Mesodermal cell (in vitro differentiated cells): ENCODE measurements at regions not wholly inside any gene's neighbourhood (a gene's known extent, or its start where the extent isn't known, plus 50 kb on each side); places are given as distances from the start of the nearest gene placed in this dataset.

Experiments used
- H3K27ac ChIP-seq: 2 replicates; pipeline ENCODE4 v1.7.0; 2013; ENCODE audit warnings: mild to moderate bottlenecking, low read depth, low read length, moderate library complexity; ENCODE audit not compliant: severe bottlenecking
- H3K36me3 ChIP-seq: 2 replicates; pipeline ENCODE4 v1.7.1; 2013; ENCODE audit warnings: mild to moderate bottlenecking, low read length, moderate library complexity; ENCODE audit not compliant: control insufficient read depth, insufficient read depth
- H3K4me1 ChIP-seq: one replicate; pipeline ENCODE4 v1.7.1; 2013; ENCODE audit warnings: mild to moderate bottlenecking, low read length; ENCODE audit not compliant: insufficient read depth, control insufficient read depth, poor library complexity, severe bottlenecking
- H3K4me3 ChIP-seq: 2 replicates; pipeline ENCODE4 v1.7.0; 2013; ENCODE audit warnings: low read length, control low read depth, mild to moderate bottlenecking; ENCODE audit not compliant: insufficient read depth, poor library complexity, severe bottlenecking; ENCODE audit errors: extremely low read depth
- H3K9me3 ChIP-seq: 2 replicates; pipeline ENCODE4 v1.7.1; 2013; ENCODE audit warnings: mild to moderate bottlenecking, low read length, moderate library complexity; ENCODE audit not compliant: control insufficient read depth
- WGBS, 2 experiments: methylation state at CpG; one replicate each; pipeline ENCODE4 v1.1.5; 2013; ENCODE audit warnings: missing lambda C conversion rate in 2 of 2; ENCODE audit not compliant: insufficient coverage in 2 of 2; 5-methylcytosine and 5-hydroxymethylcytosine counted together

DNA sequence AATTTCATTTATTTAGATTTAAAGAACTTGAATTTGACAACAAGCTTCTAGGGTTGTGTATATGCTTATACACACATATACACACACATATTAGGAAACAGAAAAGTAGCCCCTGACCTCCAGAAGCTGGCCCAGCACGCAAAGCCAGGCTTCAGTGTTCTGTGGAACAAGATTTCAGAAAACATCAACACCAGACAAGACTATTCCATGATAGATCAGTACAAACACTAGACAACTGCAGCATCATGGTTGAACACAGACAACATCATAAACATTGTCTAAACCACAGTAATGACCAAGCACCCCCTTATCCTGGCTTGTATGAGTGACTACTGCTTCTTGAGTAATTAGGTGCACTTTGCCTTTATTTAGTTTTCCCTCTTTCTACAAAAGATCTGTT is 457.6 kb downstream of the TMEM182 start:
- no peak overlapping the region for H3K27ac ChIP-seq
- no peaks in the 10 kb centered on the region for H3K4me1 ChIP-seq
- H3K4me3 ChIP-seq: no peak overlapping the region
- WGBS, 2 experiments: 86% methylated on average over 1 of the region's 1 CpG; no CpG with 5 or more reads in 1 of the 2 experiments
- no peaks in the 10 kb centered on the region for H3K9me3 ChIP-seq
- H3K36me3 ChIP-seq: no peaks in the 10 kb centered on the region

DNA sequence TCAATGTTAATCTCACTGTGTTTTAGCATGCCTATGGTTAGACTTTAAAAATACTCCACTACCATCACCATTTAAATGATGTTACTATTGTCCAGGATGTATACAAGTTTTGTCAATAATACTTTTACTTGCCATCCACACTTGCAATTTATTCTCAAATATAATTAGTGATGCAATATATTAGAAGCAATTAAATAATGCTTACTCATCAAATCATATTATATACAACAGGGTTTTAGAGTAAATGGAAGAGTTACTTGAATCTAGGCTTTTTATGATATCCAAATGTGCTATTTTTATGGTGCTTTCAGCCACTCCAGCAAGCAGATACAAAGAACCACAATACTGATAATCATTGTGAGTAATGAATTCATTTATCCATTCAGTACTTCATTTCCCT is 461.1 kb downstream of the TMEM182 start:
- no peak overlapping the region for H3K27ac ChIP-seq
- no peaks in the 10 kb centered on the region for H3K4me1 ChIP-seq
- H3K36me3 ChIP-seq: no peaks in the 10 kb centered on the region
- H3K9me3 ChIP-seq: no peaks in the 10 kb centered on the region
- H3K4me3 ChIP-seq: no peak overlapping the region

DNA sequence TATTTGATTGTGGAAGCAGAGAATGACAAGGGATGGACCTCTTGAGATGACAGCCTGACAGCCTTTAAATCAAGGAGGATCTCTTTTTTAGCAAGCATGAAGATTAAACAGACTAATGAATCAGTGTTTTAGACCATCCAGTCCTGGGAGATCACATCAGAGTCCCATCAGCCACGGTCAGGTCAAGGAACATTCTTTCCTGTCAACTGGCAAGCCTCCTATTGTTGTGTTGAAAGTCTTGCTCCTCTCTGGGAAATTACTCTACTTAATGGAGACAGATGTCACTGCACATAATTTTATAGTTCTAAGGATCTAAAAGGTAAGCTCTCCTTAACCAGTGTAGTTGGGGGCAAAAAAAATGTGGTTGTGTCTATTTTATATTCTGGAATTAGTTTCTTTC is 469.0 kb downstream of the TMEM182 start:
- no peak overlapping the region for H3K4me3 ChIP-seq
- H3K27ac ChIP-seq: no peak overlapping the region
- 60 to 67% methylated on average over 1 of the region's 1 CpG for WGBS, 2 experiments
- H3K36me3 ChIP-seq: no peaks in the 10 kb centered on the region
- no peaks in the 10 kb centered on the region for H3K4me1 ChIP-seq
- no peaks in the 10 kb centered on the region for H3K9me3 ChIP-seq

DNA sequence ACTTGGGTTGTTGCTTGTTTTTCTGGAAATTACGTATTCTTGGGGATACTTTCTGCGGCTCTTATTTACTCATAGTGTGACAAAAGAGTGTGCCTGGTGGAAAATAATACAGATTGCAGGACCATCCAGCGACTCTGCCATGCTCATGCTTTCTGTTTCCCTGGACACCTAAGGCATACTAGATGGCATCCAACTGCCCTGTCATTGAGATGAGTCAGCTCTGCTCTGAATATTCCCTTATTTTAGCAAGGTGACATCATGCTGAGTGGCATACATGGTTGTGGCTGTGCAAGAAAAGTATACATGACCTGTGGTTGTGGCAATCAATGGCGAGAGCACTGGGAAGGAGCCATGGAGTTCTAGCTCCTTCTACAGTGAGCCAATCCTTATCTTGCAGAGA is 471.0 kb downstream of the TMEM182 start:
- Histone ChIP-seq H3K9me3 (no peaks in the 10 kb centered on the region), H3K36me3 (no peaks in the 10 kb centered on the region), H3K4me3 (no peak overlapping the region), H3K27ac (no peak overlapping the region), H3K4me1 (no peaks in the 10 kb centered on the region)
- WGBS, 2 experiments: 93 to 100% methylated on average over 2 to 3 of the region's 4 CpGs

DNA sequence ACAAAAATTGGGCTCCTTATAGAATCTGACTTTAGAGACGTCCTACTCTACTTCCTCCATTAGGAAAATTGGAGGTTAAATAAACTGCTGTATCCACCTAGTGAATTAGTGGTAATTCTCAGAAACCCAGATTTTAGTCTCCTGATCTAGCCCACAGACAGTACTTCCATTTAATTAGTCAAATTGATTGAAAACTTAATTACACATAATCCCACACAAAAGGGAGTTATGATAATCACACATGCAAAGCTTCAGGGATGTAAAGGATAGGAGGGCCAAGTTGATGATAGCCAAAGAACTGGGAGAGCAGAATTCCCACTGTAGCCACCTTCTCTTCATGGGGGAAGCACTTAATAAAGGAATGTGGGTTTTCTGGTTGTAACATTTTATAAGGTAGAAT is 471.9 kb downstream of the TMEM182 start:
- H3K4me3 ChIP-seq: no peak overlapping the region
- H3K36me3 ChIP-seq: no peaks in the 10 kb centered on the region
- H3K4me1 ChIP-seq: no peaks in the 10 kb centered on the region
- no peak overlapping the region for H3K27ac ChIP-seq
- WGBS, 2 experiments: no CpG with 5 or more reads among the region's 1 CpG
- no peaks in the 10 kb centered on the region for H3K9me3 ChIP-seq

DNA sequence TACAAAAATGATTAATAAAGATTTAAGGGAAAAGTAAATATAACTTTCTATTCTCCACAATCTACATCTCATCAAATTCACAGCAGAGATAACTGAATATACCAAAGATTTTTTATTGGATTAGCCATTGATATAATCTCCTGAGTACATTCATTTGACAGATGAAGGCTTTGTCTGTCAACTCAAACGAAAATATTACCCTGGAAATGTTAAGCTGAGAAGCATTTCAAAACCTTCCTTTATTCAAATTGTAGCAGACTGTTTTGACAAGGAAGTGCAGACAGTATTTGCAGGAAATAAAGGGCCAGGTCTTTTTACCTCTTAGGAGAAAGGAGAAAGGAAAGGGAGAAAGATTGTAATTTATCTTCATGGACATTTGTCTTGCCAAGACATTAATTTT is 473.5 kb downstream of the TMEM182 start:
- Histone ChIP-seq H3K4me3 (no peak overlapping the region), H3K9me3 (no peaks in the 10 kb centered on the region), H3K4me1 (no peaks in the 10 kb centered on the region), H3K36me3 (no peaks in the 10 kb centered on the region), H3K27ac (no peak overlapping the region)
- 80% methylated on average over 1 of the region's 1 CpG; no CpG with 5 or more reads in 1 of the 2 experiments for WGBS, 2 experiments

DNA sequence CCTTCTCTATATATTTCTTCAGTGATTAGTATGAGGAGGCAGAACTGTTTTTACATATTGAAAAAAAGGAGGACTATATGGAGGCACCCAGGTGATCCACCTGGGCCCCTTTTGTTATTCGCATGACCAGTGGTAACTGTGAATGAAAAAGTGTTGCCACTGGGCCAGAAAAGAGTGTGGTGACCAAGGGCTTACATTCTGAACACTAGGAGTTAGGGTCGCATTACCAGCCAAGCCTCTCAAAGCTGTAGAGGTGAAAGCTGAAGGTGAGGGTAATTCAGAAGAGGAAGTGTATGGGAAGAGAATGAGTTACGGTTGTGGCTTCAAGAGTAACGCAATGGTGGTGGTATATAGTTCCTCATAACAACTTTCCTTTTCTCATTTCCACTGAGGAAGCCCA is 487.6 kb downstream of the TMEM182 start:
- H3K4me1 ChIP-seq: no peaks in the 10 kb centered on the region
- H3K9me3 ChIP-seq: no peaks in the 10 kb centered on the region
- H3K36me3 ChIP-seq: no peaks in the 10 kb centered on the region
- 83 to 95% methylated on average over 2 of the region's 4 CpGs for WGBS, 2 experiments
- H3K4me3 ChIP-seq: no peak overlapping the region
- no peak overlapping the region for H3K27ac ChIP-seq

DNA sequence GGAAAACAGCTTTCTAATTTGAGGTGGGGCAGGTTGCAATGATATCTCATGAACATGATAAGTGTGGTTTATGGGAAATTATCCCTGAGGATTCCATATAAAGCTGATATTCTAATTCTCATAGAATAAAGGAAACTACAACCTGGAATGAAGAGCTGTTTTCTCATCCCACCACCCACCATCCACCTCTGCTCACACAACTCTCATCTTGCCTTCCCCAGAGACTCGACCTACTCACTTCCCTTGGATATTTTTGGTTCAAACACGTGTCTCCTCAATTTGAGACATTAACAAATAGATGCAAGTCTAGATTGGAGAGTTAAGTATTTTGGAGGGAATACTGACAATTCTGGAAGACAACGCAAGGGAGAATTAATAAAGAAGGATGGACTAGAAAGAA is 490.9 kb downstream of the TMEM182 start:
- Histone ChIP-seq H3K4me1 (no peaks in the 10 kb centered on the region), H3K9me3 (no peaks in the 10 kb centered on the region), H3K36me3 (no peaks in the 10 kb centered on the region), H3K4me3 (no peak overlapping the region), H3K27ac (no peak overlapping the region)
- 93 to 100% methylated on average over 1 to 2 of the region's 3 CpGs for WGBS, 2 experiments

DNA sequence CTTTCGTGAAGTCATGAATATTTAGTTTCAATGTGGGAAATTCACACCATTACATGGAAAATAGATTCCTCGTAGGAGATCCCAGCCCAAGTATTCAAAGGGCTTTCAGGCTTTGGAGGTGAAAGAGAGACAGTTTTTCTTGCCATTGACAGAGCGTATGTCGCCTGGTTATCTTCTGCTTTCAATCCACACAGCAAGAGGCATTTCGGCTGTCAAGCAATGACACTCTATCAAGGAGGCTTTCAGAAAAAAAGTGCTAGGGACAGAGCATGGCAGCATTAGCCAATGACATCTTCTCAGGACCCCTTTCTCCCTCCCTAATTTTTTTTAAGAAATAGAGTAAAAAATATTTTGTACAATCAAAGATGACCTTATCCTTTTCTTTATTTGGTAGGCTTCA is 492.8 kb downstream of the TMEM182 start:
- 68 to 80% methylated on average over 2 to 5 of the region's 5 CpGs for WGBS, 2 experiments
- no peaks in the 10 kb centered on the region for H3K9me3 ChIP-seq
- no peak overlapping the region for H3K4me3 ChIP-seq
- H3K36me3 ChIP-seq: no peaks in the 10 kb centered on the region
- no peak overlapping the region for H3K27ac ChIP-seq
- H3K4me1 ChIP-seq: no peaks in the 10 kb centered on the region

DNA sequence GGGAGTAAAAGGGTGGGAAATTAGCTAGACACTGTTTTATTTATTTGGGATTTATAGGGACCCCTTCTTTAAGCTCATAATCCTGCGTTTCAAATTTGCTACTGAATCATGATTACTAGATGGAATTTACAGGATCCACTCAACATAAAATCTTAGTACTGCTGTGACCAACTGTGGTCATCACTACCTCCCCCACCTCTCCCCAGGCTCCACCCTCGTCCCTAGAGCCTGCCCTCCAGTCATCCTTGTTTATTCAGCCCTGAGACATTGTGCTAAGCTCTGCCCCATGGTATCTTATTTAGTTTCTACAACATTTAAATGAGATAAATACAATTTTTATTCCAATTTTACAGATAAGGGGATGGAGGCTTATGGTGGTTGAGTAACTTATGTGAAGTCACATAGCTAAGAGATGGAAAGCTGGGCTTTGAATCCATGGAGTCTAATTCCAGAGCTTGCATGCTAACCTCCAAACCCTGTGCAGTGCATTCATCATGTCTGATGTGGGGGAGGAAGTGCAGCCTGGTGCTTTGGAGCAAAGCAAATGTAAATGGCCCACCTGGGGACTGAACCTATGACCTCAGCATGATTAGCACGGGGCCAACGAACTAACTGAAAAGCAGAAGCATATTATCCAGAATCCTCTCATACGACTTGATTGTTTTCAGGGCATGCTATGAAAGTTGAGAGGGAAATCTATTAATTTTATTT is 502.4 kb downstream of the TMEM182 start:
- no peak overlapping the region for H3K4me3 ChIP-seq
- no peaks in the 10 kb centered on the region for H3K9me3 ChIP-seq
- WGBS, 2 experiments: 69 to 82% methylated on average over 1 to 2 of the region's 5 CpGs
- no peaks in the 10 kb centered on the region for H3K4me1 ChIP-seq
- no peak overlapping the region for H3K27ac ChIP-seq
- H3K36me3 ChIP-seq: no peaks in the 10 kb centered on the region

DNA sequence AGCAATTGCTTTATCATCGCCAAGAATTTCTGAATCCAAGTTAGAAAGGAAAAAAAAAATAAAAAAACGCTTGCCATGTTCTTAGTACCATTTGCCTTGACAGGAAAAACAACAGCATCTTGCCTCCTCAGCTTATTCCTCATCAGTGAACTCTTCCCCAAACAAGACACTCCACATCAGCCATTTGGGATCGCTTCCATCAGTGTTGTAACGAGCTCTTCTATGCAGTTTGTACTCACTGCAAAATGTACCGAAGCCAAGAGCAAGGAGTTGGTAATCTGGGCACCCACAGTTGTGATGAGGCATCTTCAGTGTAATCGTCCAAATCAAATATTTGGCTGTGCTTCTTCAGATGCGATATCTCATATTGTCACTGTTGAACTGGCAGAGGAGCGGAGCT is 503.7 kb downstream of the TMEM182 start:
- Histone ChIP-seq H3K4me3 (no peak overlapping the region), H3K9me3 (no peaks in the 10 kb centered on the region), H3K27ac (no peak overlapping the region), H3K4me1 (no peaks in the 10 kb centered on the region), H3K36me3 (no peaks in the 10 kb centered on the region)
- WGBS, 2 experiments: 89 to 95% methylated on average over 8 of the region's 8 CpGs
